ENCODE measurements at regions not wholly inside any gene's neighbourhood (a gene's known extent, or its start where the extent isn't known, plus 50 kb on each side); places are given as distances from the start of the nearest gene placed in this dataset.
"Not testable (repeated sequence)": the region's sequence is repeated elsewhere in the genome, so short reads cannot be mapped to it uniquely, and the experiment has no call there.

DNA sequence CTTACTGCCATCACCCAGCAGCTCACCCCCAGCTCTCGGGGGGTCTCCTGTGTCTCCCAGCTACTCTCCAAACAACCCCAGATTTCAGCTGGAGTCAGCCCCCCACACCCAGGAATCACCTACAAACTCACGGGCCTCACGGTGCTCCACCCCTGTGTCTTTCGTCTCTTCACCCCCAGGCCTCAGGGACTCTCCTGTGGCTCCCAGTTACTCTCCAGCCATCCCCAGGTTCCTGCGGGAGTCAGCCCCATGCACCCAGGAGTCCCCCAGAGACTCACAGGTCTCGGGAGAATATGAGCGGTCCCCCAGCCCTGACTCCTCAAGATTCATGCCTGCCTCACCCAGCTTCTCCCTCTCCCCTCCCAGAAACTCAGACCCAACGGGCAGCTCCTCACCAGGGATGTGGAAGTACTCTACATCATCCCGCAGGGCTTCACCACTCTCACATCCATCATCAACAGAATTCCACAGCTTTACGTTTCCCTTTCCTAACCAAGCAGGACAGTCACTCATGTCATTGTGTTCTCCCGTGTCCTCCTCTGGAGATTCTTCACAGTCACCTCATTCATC is 527.6 kb downstream of the CWH43 start:
- TF ChIP-seq, protein P1, sequence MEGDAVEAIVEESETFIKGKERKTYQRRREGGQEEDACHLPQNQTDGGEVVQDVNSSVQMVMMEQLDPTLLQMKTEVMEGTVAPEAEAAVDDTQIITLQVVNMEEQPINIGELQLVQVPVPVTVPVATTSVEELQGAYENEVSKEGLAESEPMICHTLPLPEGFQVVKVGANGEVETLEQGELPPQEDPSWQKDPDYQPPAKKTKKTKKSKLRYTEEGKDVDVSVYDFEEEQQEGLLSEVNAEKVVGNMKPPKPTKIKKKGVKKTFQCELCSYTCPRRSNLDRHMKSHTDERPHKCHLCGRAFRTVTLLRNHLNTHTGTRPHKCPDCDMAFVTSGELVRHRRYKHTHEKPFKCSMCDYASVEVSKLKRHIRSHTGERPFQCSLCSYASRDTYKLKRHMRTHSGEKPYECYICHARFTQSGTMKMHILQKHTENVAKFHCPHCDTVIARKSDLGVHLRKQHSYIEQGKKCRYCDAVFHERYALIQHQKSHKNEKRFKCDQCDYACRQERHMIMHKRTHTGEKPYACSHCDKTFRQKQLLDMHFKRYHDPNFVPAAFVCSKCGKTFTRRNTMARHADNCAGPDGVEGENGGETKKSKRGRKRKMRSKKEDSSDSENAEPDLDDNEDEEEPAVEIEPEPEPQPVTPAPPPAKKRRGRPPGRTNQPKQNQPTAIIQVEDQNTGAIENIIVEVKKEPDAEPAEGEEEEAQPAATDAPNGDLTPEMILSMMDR (IDR thresholded peaks at IDR 0.05 in 2 of 3, conservative IDR thresholded peaks at IDR 0.05 in 1 of 3; ENCODE audit: borderline replicate concordance in 1 of 3, insufficient read depth in 1 of 3, low read depth in 2 of 3, low read length in 2 of 3) = not testable (repeated sequence)
- TF ChIP-seq POLR2A (IDR thresholded peaks at IDR 0.05; ENCODE audit: borderline replicate concordance, extremely low read depth, insufficient read depth, insufficient read length); POLR2AphosphoS5 (IDR thresholded peaks at IDR 0.05; ENCODE audit: low read depth, low read length); FOSL1 (IDR thresholded peaks at IDR 0.05; ENCODE audit: low read depth); CBX3 (IDR thresholded peaks at IDR 0.05; ENCODE audit: low read depth); ELF1 (IDR thresholded peaks at IDR 0.05; ENCODE audit: borderline replicate concordance, low read depth): not testable (repeated sequence)
- TF ChIP-seq, protein P2, sequence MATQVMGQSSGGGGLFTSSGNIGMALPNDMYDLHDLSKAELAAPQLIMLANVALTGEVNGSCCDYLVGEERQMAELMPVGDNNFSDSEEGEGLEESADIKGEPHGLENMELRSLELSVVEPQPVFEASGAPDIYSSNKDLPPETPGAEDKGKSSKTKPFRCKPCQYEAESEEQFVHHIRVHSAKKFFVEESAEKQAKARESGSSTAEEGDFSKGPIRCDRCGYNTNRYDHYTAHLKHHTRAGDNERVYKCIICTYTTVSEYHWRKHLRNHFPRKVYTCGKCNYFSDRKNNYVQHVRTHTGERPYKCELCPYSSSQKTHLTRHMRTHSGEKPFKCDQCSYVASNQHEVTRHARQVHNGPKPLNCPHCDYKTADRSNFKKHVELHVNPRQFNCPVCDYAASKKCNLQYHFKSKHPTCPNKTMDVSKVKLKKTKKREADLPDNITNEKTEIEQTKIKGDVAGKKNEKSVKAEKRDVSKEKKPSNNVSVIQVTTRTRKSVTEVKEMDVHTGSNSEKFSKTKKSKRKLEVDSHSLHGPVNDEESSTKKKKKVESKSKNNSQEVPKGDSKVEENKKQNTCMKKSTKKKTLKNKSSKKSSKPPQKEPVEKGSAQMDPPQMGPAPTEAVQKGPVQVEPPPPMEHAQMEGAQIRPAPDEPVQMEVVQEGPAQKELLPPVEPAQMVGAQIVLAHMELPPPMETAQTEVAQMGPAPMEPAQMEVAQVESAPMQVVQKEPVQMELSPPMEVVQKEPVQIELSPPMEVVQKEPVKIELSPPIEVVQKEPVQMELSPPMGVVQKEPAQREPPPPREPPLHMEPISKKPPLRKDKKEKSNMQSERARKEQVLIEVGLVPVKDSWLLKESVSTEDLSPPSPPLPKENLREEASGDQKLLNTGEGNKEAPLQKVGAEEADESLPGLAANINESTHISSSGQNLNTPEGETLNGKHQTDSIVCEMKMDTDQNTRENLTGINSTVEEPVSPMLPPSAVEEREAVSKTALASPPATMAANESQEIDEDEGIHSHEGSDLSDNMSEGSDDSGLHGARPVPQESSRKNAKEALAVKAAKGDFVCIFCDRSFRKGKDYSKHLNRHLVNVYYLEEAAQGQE (IDR thresholded peaks at IDR 0.05; ENCODE audit: low read depth) = not testable (repeated sequence)

Measured in HCT116 (cell line).